ENCODE measurements at regions not wholly inside any gene's neighbourhood (a gene's known extent, or its start where the extent isn't known, plus 50 kb on each side); places are given as distances from the start of the nearest gene placed in this dataset.

DNA sequence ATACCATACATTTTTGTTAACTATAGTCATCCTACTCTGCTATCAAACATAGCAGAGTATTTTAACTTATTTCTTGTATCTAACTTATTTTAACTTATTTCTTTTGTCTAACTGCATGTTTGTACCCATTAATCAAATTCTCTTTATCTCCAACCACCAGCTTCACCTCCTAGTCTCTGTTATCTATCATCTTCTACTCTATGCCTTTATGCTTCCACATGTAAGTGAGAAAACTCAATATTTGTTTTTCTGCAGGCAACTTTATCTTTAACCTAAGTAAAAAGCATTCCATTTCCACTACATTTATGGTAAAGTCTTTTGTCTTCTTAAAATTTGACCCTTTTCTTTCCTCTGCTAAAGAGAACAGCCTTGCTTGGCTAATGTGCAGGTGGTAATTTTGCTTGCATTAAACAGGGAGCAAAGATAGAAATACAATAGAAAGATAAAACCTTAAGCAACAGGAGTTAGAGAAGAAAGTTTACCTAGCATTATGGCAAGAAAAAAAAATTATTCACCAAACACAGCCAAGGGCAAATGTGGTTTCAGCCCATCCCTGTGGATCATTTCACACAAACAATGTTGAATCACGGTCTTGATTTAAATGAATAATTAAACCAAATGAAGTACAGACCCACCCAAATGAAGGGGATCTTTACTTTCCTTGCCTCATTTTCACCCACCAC is 110.9 kb upstream of the TSPAN8 start (continued):
- TF ChIP-seq ELK3 (CRISPR knock-in tag; IDR thresholded peaks at IDR 0.05) (no peak), CEBPG (CRISPR knock-in tag; IDR thresholded peaks at IDR 0.05) (no peak), CEBPG (tag; conservative IDR thresholded peaks at IDR 0.05 in 1 of 2, IDR thresholded peaks at IDR 0.05 in 1 of 2) (no peak), NFIX (CRISPR knock-in tag; IDR thresholded peaks at IDR 0.05; ENCODE audit: low read depth) (no peak), ZNF175 (CRISPR knock-in tag; IDR thresholded peaks at IDR 0.05; ENCODE audit: low read depth) (no peak), ZBTB5 (IDR thresholded peaks at IDR 0.05) (no peak), E2F8 (IDR thresholded peaks at IDR 0.05; ENCODE audit: low read depth, partially characterized antibody) (no peak), RBM17 (IDR thresholded peaks at IDR 0.05; ENCODE audit: borderline replicate concordance, low read depth, low read length) (no peak), IFI16 (CRISPR knock-in tag; IDR thresholded peaks at IDR 0.05) (no peak), CBFB (CRISPR knock-in tag; IDR thresholded peaks at IDR 0.05) (no peak), OTX1 (CRISPR knock-in tag; IDR thresholded peaks at IDR 0.05) (no peak), ZNF384 (IDR thresholded peaks at IDR 0.05; ENCODE audit: low read depth, low read length) (no peak), MAX (CRISPR knock-in tag; IDR thresholded peaks at IDR 0.05) (no peak), THRA (IDR thresholded peaks at IDR 0.05) (no peak), EP400 (IDR thresholded peaks at IDR 0.05) (no peak; the same call in 1 of the 2 replicates), KDM4B (IDR thresholded peaks at IDR 0.05; ENCODE audit: borderline replicate concordance in 2 of 2, low read depth in 1 of 2) (no peak), SIRT6 (IDR thresholded peaks at IDR 0.05; ENCODE audit: low read depth, low read length) (no peak), ELF1 (tag; IDR thresholded peaks at IDR 0.05) (no peak), ZNF584 (CRISPR knock-in tag; IDR thresholded peaks at IDR 0.05; ENCODE audit: low read depth) (no peak)
